H1 (cell line): ENCODE measurements at regions not wholly inside any gene's neighbourhood (a gene's known extent, or its start where the extent isn't known, plus 50 kb on each side); places are given as distances from the start of the nearest gene placed in this dataset.

Source experiments
- CHD2 ChIP-seq: IDR thresholded peaks from 2 replicates; pipeline ENCODE4 v1.6.1; 2012; ENCODE audit warnings: low read length, improper control_type of control experiment
- CHD7 ChIP-seq: fragments of 300-600 bp; sonication (generic); IDR thresholded peaks from 2 replicates; pipeline ENCODE4 v1.7.1; 2012; ENCODE audit warnings: low read length, moderate library complexity, mild to moderate bottlenecking, inconsistent platforms; ENCODE audit not compliant: insufficient replicate concordance
- JUN ChIP-seq: IDR thresholded peaks from 2 replicates; pipeline ENCODE4 v1.6.1; 2011; ENCODE audit warnings: low read depth, mild to moderate bottlenecking, improper control_type of control experiment, low read length
- KDM4A ChIP-seq: IDR thresholded peaks from one replicate; pipeline ENCODE4 v1.7.1; 2012; ENCODE audit warnings: low read depth, mild to moderate bottlenecking, moderate library complexity, low read length, inconsistent platforms; ENCODE audit not compliant: severe bottlenecking
- NRF1 ChIP-seq: IDR thresholded peaks from 2 replicates; pipeline ENCODE4 v1.6.1; 2011; ENCODE audit warnings: mild to moderate bottlenecking, low read depth, low read length, improper control_type of control experiment
- PHF8 ChIP-seq: fragments of 200-600 bp; sonication (generic); conservative IDR thresholded peaks from 2 replicates; pipeline ENCODE4 v1.7.1; 2012; ENCODE audit warnings: low read depth, mild to moderate bottlenecking, inconsistent platforms, low read length, moderate library complexity
- RNF2 ChIP-seq: fragments of 200-900, 300-1000 bp; sonication (generic); IDR thresholded peaks from 2 replicates; pipeline ENCODE4 v1.7.1; 2016; ENCODE audit warnings: borderline replicate concordance, low read depth, mild to moderate bottlenecking, antibody characterized with exemption, low read length; ENCODE audit not compliant: poor library complexity, severe bottlenecking; ENCODE audit errors: missing control alignments
- YY1 ChIP-seq: IDR thresholded peaks from 2 replicates; pipeline ENCODE4 v1.6.1; 2011; ENCODE audit warnings: low read depth, mild to moderate bottlenecking, low read length

- TF ChIP-seq CHD7 (no peak), CHD2 (no peak), RNF2 (no peak), JUN (no peak), NRF1 (no peak), KDM4A (no peak), YY1 (no peak), PHF8 (no peak)
- TF ChIP-seq, all 59 proteins: peak for 0
Observed at GRCh38 chr11:123299721-123300120, 104.7 kb upstream of the CLMP start (continued).
